GM12878 (cell line): ENCODE measurements at regions not wholly inside any gene's neighbourhood (a gene's known extent, or its start where the extent isn't known, plus 50 kb on each side); places are given as distances from the start of the nearest gene placed in this dataset.
A peak's percentile ranks its signal among the peaks of the same experiment; 100 is the strongest.

Experiments used
- ATAC-seq: fragments of 200-7000 bp; cut with Tn5 transposase; 3 replicates; pipeline ENCODE4 v1.9.1; 2020; ENCODE audit warnings: mild to moderate bottlenecking, moderate library complexity
- BruUV-seq: library from RNA; stranded (reverse); fragments of 400-500 nt; replicated peaks from 2 replicates; lab custom pipeline; 2021; lab: Mats Ljungman, UMichigan
- CTCF ChIA-PET: fragments of 300-600 bp; sonication (Branson Sonifier 250); formaldehyde crosslinking; extraction: SDS; loops from one replicate; lab custom pipeline; 2021; ENCODE audit warnings: inconsistent platforms; lab: Yijun Ruan, JAX
- POLR2A ChIA-PET: fragments of 350-600 bp; formaldehyde crosslinking; extraction: SDS; loops from one replicate; lab custom pipeline; 2021; ENCODE audit warnings: inconsistent platforms; lab: Charles Lee
- RAD21 ChIA-PET: fragments of 300-600 bp; sonication (Branson Sonifier 250); formaldehyde crosslinking; loops from one replicate; lab custom pipeline; 2023; ENCODE audit warnings: antibody characterized with exemption; ENCODE audit not compliant: unreplicated experiment; lab: Charles Lee
- SMC1A ChIA-PET: fragments of 300-600 bp; sonication (Branson Sonifier 250); formaldehyde crosslinking; loops from one replicate; lab custom pipeline; 2023; ENCODE audit not compliant: unreplicated experiment, uncharacterized antibody; lab: Charles Lee
- DNase-seq: peaks from one replicate; pipeline ENCODE4 v3.0.0-alpha.2; 2011; ENCODE audit warnings: low read depth, low spot score
- FAIRE-seq: peaks from 3 replicates; lab custom pipeline; 2011; peaks lifted over from hg19 to GRCh38; lab: Jason Lieb, UNC
- H2AFZ ChIP-seq: 2 replicates; pipeline ENCODE4 v1.6.0; 2011; ENCODE audit warnings: low read depth, low read length, control low read depth; ENCODE audit not compliant: control insufficient read depth
- H3K27ac ChIP-seq: 2 replicates; pipeline ENCODE4 v1.5.1; 2011; ENCODE audit warnings: control low read depth; ENCODE audit not compliant: control insufficient read depth, insufficient read depth
- H3K27me3 ChIP-seq, 2 experiments: replicated peaks in 1 of 2; 2 replicates each; pipeline versions ENCODE4 v1.6.0 to v1.6.1; 2011; ENCODE audit warnings: low read length in 1 of 2; ENCODE audit not compliant: control insufficient read depth in 2 of 2, insufficient read depth in 2 of 2
- H3K36me3 ChIP-seq, 2 experiments: 2 replicates each; pipeline ENCODE4 v1.5.1; 2011; ENCODE audit warnings: low read length in 1 of 2; ENCODE audit not compliant: control insufficient read depth in 2 of 2, insufficient read depth in 2 of 2
- H3K4me1 ChIP-seq: 2 replicates; pipeline ENCODE4 v1.6.1; 2011; ENCODE audit warnings: mild to moderate bottlenecking, low read length, moderate library complexity, mixed read lengths; ENCODE audit not compliant: control insufficient read depth, insufficient read depth
- H3K4me2 ChIP-seq: 2 replicates; pipeline ENCODE4 v1.6.0; 2011; ENCODE audit warnings: control low read depth; ENCODE audit not compliant: control insufficient read depth, insufficient read depth
- H3K4me3 ChIP-seq: fragments of 200-600 bp; sonication (generic); 2 replicates; pipeline ENCODE4 v1.5.1; 2016
- H3K79me2 ChIP-seq: 2 replicates; pipeline ENCODE4 v1.6.0; 2011; ENCODE audit warnings: low read length; ENCODE audit not compliant: control insufficient read depth, insufficient read depth
- H3K9ac ChIP-seq: 2 replicates; pipeline ENCODE4 v1.8.0; 2011; ENCODE audit warnings: low read length, control low read depth, mixed read lengths; ENCODE audit not compliant: control insufficient read depth, insufficient read depth
- H3K9me3 ChIP-seq: replicated peaks from 3 replicates; pipeline ENCODE4 v1.5.1; 2011; ENCODE audit warnings: mild to moderate bottlenecking, low read length; ENCODE audit not compliant: control insufficient read depth, insufficient read depth
- H4K20me1 ChIP-seq: 2 replicates; pipeline ENCODE4 v1.6.0; 2011; ENCODE audit not compliant: control insufficient read depth, insufficient read depth
- BACH1 ChIP-seq: fragments of 450-650 bp; IDR thresholded peaks from 2 replicates; pipeline ENCODE4 v1.6.1; 2017; ENCODE audit warnings: mild to moderate bottlenecking, borderline replicate concordance
- IRF5 ChIP-seq: fragments of 450-650 bp; IDR thresholded peaks from 2 replicates; pipeline ENCODE4 v1.6.1; 2017; ENCODE audit warnings: borderline replicate concordance
- LARP7 ChIP-seq: fragments of 450-650 bp; IDR thresholded peaks from 2 replicates; pipeline ENCODE4 v1.6.1; 2017; ENCODE audit warnings: mild to moderate bottlenecking
- NFYB ChIP-seq: IDR thresholded peaks from 2 replicates; pipeline ENCODE4 v1.6.1; 2011; ENCODE audit warnings: low read depth, mild to moderate bottlenecking, low read length, improper control_type of control experiment, moderate library complexity; ENCODE audit not compliant: insufficient read depth
- WGBS: methylation state at CpG from one replicate; pipeline ENCODE4 v1.1.6; 2016; ENCODE audit warnings: low lambda C conversion rate; ENCODE audit not compliant: insufficient replicate concordance, insufficient coverage; ENCODE audit errors: missing lambda C conversion rate; 5-methylcytosine and 5-hydroxymethylcytosine counted together
- in situ Hi-C: fragments of 300-500 bp; cut with MboI; formaldehyde crosslinking; loops from 9 replicates; pipeline ENCODE4 v1.14.3; 2018; ENCODE audit warnings: mixed read lengths
- intact Hi-C: fragments of 100-400 bp; cut with micrococcal nuclease; formaldehyde crosslinking; loops from one replicate; pipeline ENCODE4 v1.14.2; 2022; ENCODE audit not compliant: unreplicated experiment

DNA sequence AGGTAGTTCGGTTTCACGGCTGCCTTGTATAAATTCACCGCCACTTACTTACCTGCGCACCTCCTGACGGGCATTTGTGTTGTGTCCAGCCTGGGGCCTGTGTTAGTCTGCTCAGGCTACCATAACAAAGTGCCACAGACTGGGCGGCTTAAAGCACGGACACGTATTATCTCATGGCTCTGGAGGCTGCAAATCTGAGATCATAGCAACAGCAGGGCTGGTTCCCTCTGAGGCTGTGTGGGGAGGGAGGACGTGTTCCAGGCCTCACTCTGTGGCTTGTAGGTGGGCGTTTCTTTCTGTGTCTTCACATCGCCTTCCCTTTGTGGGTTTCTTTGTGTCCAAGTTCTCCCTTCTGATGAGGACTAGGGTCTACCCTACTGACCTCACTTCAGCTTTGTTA lies 93.5 kb upstream of the FZD10 start:
- FAIRE-seq: no peak
- H3K4me1 ChIP-seq: no peaks in the 10 kb centered on the region

GRCh38 chr12:130070126-130070611 lies 92.1 kb upstream of the FZD10 start:
- intact Hi-C loops: no loop called here

More for the DNA sequence above, 93.5 kb upstream of the FZD10 start:
- SMC1A ChIA-PET: no interaction called here
- ATAC-seq (no peak), DNase-seq (no peak)
- H3K27ac ChIP-seq: no peak overlapping the region
- H3K9ac ChIP-seq: no peak overlapping the region
- no peaks in the 10 kb centered on the region for H3K27me3 ChIP-seq
- intact Hi-C loops: no loop called here
- H4K20me1 ChIP-seq: no peaks in the 10 kb centered on the region
- CTCF ChIA-PET: no interaction called here
- POLR2A ChIA-PET: no interaction called here
- H3K79me2 ChIP-seq: no peaks in the 10 kb centered on the region
- H3K4me3 ChIP-seq: no peak overlapping the region
- H3K36me3 ChIP-seq: no peaks in the 10 kb centered on the region
- no peaks in the 10 kb centered on the region; the same call in 2 of the 3 replicates for H3K9me3 ChIP-seq
- in situ Hi-C loops: no loop called here
- 32% methylated on average over 11 of the region's 11 CpGs for WGBS
- TF ChIP-seq IRF5: no peak
- no peak for TF ChIP-seq BACH1
- RAD21 ChIA-PET: no interaction called here
- H3K4me2 ChIP-seq: no peak overlapping the region
- BruUV-seq: no TSS peak
- no peak overlapping the region for H2AFZ ChIP-seq

More at GRCh38 chr12:130070126-130070611, 92.1 kb upstream of the FZD10 start:
- H3K79me2 ChIP-seq: no peaks in the 10 kb centered on the region
- H3K27ac ChIP-seq: no peak overlapping the region
- H3K4me3 ChIP-seq: no peak overlapping the region
- ATAC-seq: no peak
- no peak for DNase-seq
- H3K4me1 ChIP-seq: no peaks in the 10 kb centered on the region
- BruUV-seq: no TSS peak
- ChIA-PET POLR2A (no interaction called here), RAD21 (no interaction called here), CTCF (no interaction called here), SMC1A (no interaction called here)
- FAIRE-seq: no peak
- no peak overlapping the region for H3K9ac ChIP-seq
- TF ChIP-seq NFYB: peak; percentile 21; the same call in 1 of the 2 replicates
- no peak for TF ChIP-seq LARP7
- no peaks in the 10 kb centered on the region for H4K20me1 ChIP-seq
- H3K36me3 ChIP-seq: no peaks in the 10 kb centered on the region
- no peak overlapping the region for H2AFZ ChIP-seq
- in situ Hi-C loops: no loop called here
- H3K9me3 ChIP-seq: no peaks in the 10 kb centered on the region; the same call in 2 of the 3 replicates
- H3K4me2 ChIP-seq: no peak overlapping the region
- 40% methylated on average over 21 of the region's 21 CpGs for WGBS
- H3K27me3 ChIP-seq: no peaks in the 10 kb centered on the region
